Fibroblast of skin of right biceps (primary cell): ENCODE measurements at regions not wholly inside any gene's neighbourhood (a gene's known extent, or its start where the extent isn't known, plus 50 kb on each side); places are given as distances from the start of the nearest gene placed in this dataset.

Experiments used
- DNase-seq: peaks from one replicate; pipeline ENCODE4 v3.0.0-alpha.2; 2013

DNA sequence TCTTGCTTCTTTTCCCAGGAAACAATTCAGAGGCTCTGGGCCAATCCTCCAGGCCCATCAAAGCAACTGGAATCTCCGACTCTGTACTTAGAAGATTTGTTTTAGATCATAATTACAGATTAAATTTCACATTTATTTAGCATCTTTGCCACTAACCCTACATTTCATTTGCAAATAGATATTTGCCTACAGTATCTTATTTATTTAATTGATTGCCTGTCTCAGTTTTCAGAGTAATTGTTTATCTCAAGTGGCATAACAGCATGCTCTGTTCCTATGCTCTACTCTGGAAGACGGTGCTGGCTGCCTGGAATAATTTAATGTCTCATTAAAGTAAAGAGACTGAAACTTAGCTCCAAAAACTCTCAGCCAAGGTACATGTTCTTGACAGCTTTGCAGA is 213.4 kb downstream of the HNMT start:
- DNase-seq: no peak

GRCh38 chr2:138180692-138181386 is 216.6 kb downstream of the HNMT start:
- DNase-seq: peak; percentile 1

GRCh38 chr2:138182250-138182936 is 218.1 kb downstream of the HNMT start:
- DNase-seq: no peak

- DNase-seq: peak; percentile 2
Observed at GRCh38 chr2:138182937-138183312, 218.7 kb downstream of the HNMT start.

- no peak for DNase-seq
Observed at GRCh38 chr2:138183705-138184104, 219.4 kb downstream of the HNMT start.

DNA sequence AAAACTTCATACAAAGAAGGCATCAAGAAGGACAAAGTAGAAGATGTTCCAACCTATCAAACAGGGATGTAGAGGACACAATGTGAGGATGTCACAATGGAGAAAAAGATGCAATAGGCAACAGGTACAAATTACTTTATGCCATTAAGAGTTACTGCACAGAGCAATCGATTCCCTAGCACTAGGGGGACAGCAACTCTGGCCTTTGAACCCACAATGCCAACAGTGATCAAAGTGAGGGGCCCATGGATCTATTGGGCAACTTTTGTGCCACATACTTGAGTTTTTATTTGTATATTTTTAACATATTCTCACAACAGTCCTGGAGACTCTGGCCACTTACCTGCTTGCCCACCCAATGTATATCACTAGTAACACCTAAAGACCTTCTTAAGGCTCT is 220.2 kb downstream of the HNMT start:
- no peak for DNase-seq

DNA sequence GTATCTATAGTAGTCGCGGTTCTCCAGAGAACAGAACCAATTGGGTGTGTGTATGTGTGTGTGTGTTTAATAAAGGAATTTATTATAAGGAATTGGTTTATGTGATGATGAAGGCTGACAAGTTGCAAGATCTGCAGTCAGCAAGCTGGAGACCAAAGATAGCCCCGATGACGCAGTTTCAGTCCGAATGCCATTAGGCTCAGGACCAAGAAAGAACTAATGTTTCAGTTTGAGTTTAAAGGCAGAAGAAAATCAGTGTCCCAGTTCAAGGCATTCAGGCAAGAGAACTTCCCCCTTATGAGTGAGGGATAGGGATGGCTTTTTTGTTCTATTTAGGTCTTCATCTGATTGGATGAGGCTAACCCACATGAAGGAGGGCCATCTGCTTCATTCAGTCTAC is 221.6 kb downstream of the HNMT start:
- no peak for DNase-seq

DNA sequence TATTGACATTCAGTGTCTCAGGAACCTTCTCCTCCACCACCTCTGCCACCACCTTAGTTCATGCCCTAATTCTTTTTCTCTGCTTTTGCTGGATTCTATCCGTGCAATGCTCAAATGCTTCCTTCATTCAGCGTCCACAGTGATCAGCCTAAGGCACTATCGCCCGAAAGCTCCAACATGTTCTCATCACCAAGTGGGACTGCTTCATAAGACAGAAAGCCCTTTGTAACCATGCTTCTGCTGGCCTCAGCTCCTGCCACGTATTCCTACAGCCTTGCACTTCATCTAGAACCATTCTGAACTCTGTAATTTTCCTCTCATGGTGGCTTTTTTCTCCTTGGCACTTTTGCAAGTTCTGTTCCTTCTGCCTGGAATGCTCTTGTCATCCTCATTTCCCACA is 222.9 kb downstream of the HNMT start:
- DNase-seq: no peak

GRCh38 chr2:138190999-138191398 is 226.7 kb downstream of the HNMT start:
- DNase-seq: no peak

DNA sequence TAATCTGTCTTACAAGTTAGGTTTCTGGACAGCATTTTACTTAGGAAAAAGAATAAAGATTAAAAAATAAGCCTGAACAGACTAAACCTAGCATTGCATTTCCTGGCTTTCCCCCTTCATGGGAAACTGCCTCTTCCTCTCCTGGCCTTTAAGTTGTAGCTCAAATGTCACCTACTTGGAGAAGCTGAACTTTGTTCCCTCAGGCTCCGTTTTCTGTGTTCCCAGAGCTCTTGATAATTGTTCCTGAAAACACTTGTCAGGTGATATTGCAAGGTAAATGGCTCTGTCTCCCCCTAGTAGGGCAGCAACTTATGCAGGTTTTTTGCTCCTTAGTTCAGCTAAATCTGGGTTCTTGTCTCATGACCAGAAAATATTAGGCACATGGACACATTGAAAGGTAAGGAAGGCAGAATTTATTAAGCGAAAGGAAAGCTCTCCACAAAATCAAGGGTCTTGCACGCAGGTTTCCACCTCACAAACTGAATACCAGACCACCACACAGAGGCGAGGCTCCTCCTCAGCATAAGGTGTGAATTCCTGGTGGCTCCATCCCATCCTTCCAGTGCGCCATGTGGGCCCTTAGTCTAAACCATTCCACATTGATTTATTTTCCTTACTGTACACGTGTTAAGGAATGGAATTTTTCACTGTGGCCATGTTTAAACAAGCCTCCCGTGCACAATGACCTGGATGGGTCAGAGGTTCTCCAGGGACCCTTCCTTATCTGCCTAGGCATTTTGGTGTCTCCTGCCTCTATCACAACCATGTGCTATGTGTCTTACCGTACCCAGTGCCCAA is 229.3 kb downstream of the HNMT start:
- no peak for DNase-seq

- peak; percentile 22 for DNase-seq
Observed at GRCh38 chr2:138201286-138201685, 237.0 kb downstream of the HNMT start.

DNA sequence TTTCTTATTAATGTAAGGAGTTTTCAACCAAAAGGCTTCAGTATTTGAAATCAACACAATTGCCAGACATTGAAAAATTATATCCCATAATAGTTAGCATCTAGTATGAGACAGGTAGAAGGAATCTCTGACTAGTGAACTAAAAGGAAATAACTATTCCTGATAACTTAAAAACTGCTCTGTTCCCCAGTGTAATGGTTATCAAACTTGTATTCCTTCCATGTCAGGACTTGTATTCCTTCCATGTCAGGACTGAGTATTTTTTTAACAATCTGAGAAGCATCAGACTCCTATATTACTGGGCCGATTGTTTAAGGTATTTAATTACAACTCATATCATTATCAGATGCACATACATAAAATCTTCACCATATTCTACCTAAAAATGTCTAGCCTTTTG is 238.5 kb downstream of the HNMT start:
- no peak for DNase-seq

- DNase-seq: no peak
Observed at GRCh38 chr2:138205281-138205680, 241.0 kb downstream of the HNMT start.

GRCh38 chr2:138207074-138207930 is 243.0 kb downstream of the HNMT start:
- no peak for DNase-seq

GRCh38 chr2:138209009-138209408 is 244.7 kb downstream of the HNMT start:
- DNase-seq: peak; percentile 6

- DNase-seq: no peak
Observed at GRCh38 chr2:138210487-138210886, 246.2 kb downstream of the HNMT start.

- DNase-seq: no peak
Observed at GRCh38 chr2:138212434-138212833, 248.2 kb downstream of the HNMT start.

DNA sequence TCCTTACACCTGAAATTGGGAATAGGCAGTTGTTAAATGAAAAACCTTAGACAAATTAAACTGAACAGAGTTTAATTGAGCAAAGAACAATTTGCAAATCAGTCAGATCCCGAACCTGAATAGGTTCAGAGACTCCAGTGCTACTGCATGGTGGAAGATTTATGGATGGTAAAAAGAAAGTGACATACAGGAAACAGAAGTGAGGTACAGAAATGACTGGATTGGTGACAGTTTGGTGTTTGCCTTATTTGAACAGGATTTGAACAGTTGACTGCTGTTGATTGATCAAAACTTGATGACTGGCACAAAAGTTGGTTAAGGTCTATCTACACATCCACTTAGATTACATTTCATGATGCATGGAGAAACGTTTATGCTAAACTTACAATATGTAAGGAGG is 248.8 kb downstream of the HNMT start:
- DNase-seq: no peak

- DNase-seq: no peak
Observed at GRCh38 chr2:138213624-138214023, 249.4 kb downstream of the HNMT start.

GRCh38 chr2:138215958-138216357 is 251.7 kb downstream of the HNMT start:
- DNase-seq: no peak

DNA sequence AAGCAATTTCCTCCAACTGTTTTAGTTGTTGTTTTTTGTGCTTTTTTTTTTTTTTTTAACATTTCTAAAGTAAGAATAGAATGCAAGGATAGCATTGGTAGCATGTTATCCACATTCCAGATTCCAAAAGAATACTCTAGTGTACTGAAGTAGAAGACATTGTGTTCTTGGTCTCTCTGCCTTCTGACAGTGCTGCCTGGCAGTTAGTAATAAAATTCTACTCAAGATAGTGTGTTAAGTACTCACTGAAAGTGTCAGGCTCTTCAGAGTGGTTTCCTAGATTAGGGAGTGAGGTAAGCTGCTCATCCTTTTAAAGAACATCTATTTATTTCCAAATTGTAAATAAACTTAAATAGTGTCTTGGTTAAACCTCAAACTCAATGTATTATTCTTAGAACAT is 253.7 kb downstream of the HNMT start:
- no peak for DNase-seq

DNA sequence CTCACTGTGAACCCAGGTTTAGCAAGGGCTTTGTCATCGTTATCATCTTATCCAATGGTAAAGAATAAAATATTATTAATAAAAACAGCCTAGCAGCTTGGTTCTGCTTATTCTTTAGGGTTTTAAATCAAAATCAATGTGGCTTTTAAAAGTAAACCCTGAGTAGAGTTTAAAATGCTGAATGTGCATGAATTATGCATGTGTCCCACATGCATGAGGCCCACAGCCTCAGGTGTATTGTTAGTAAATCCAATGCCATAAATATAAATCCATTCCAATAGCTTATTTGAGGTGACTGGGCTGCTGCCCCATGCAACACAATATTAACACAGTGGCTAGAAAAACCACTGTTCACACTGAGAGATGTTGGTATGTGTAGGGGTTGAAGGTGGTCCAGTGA is 254.1 kb downstream of the HNMT start:
- DNase-seq: no peak

- no peak for DNase-seq
Observed at GRCh38 chr2:138219961-138220360, 255.7 kb downstream of the HNMT start.
